ENCODE measurements at regions not wholly inside any gene's neighbourhood (a gene's known extent, or its start where the extent isn't known, plus 50 kb on each side); places are given as distances from the start of the nearest gene placed in this dataset.

DNA sequence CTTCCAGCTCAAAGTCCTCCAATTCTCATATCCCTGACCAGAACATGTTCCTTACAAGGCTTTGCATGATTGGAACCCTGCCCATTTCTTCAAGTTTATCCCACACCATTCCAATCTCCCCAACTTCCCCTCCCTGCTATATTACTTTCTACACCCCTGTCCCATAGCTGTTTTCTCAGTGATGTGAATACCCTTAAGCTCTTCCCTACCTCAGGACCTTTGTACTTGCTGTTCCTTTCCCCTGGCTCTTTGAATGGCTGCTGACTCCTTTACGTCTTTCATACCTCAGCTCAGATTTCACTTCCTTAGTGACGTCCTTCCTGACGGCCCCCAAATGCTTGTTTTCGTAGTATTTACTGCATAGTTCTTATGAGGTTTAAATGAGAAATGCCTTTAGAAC, 166.2 kb upstream of the ZNF462 start:
- TF ChIP-seq, protein P1, sequence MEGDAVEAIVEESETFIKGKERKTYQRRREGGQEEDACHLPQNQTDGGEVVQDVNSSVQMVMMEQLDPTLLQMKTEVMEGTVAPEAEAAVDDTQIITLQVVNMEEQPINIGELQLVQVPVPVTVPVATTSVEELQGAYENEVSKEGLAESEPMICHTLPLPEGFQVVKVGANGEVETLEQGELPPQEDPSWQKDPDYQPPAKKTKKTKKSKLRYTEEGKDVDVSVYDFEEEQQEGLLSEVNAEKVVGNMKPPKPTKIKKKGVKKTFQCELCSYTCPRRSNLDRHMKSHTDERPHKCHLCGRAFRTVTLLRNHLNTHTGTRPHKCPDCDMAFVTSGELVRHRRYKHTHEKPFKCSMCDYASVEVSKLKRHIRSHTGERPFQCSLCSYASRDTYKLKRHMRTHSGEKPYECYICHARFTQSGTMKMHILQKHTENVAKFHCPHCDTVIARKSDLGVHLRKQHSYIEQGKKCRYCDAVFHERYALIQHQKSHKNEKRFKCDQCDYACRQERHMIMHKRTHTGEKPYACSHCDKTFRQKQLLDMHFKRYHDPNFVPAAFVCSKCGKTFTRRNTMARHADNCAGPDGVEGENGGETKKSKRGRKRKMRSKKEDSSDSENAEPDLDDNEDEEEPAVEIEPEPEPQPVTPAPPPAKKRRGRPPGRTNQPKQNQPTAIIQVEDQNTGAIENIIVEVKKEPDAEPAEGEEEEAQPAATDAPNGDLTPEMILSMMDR (IDR thresholded peaks at IDR 0.05): no peak
- TF ChIP-seq POLR2A (IDR thresholded peaks at IDR 0.05): no peak
